ENCODE measurements at regions not wholly inside any gene's neighbourhood (a gene's known extent, or its start where the extent isn't known, plus 50 kb on each side); places are given as distances from the start of the nearest gene placed in this dataset.
A peak's percentile ranks its signal among the peaks of the same experiment; 100 is the strongest.

DNA sequence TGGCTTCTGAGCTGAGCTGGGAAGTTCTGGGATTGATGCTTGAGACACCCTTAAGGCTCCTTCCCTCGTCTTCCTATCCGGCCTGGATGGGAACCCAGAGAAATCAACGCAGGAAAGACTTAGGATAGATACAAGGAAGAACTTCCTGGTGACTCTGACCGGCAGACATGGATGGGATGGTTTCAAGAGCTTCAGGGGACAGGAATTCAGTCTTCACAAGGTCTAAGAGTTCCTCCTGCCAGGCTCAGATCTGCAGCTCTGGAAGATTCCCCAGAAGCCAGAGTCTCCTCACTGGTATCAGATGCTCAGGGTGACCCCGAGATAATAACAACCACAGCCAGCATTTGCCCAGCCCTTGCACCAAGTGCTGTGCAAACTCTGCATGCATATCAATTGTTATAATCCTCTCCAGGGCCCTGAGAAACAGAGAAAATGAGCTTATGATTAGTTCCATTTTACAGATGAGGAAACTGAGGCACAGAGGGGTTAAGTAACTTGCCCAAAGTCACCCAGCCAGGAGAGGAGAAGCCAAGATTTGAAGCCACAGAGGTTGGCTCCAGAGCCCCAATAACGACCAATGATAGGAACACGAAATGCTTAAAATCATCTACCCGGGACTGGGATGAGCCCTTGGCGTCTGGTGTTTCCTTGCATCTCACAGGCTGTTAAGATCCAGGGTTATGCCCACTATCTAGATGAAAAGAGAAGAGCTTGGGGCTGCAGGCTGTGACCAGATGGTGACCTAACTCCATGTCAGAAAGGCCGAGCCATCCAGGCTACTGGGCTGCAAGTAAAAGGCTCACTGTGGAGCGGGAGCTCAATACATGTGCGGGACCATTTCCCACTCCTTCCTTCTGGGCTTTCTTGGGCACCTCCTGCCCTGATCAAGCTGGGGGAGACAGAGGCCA lies 119.8 kb downstream of the C9orf50 start:
- TF ChIP-seq, protein P1, sequence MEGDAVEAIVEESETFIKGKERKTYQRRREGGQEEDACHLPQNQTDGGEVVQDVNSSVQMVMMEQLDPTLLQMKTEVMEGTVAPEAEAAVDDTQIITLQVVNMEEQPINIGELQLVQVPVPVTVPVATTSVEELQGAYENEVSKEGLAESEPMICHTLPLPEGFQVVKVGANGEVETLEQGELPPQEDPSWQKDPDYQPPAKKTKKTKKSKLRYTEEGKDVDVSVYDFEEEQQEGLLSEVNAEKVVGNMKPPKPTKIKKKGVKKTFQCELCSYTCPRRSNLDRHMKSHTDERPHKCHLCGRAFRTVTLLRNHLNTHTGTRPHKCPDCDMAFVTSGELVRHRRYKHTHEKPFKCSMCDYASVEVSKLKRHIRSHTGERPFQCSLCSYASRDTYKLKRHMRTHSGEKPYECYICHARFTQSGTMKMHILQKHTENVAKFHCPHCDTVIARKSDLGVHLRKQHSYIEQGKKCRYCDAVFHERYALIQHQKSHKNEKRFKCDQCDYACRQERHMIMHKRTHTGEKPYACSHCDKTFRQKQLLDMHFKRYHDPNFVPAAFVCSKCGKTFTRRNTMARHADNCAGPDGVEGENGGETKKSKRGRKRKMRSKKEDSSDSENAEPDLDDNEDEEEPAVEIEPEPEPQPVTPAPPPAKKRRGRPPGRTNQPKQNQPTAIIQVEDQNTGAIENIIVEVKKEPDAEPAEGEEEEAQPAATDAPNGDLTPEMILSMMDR (IDR thresholded peaks at IDR 0.05; ENCODE audit: control extremely low read depth, extremely low read depth, low read depth, missing control alignments), result no peak
- CTCF ChIA-PET, result interaction anchor here (1.7 kb wide), 1 partner anchor 11 kb away, joined by 3 read pairs; no protein-coding TSS in a partner anchor
- DNase-seq (ENCODE audit: extremely low spot score), result no peak
- POLR2A ChIA-PET, result interaction anchor here (1.1 kb wide), 1 partner anchor 323 kb away, joined by 4 read pairs; the partner anchor contains the start of gene IER5L

DNA sequence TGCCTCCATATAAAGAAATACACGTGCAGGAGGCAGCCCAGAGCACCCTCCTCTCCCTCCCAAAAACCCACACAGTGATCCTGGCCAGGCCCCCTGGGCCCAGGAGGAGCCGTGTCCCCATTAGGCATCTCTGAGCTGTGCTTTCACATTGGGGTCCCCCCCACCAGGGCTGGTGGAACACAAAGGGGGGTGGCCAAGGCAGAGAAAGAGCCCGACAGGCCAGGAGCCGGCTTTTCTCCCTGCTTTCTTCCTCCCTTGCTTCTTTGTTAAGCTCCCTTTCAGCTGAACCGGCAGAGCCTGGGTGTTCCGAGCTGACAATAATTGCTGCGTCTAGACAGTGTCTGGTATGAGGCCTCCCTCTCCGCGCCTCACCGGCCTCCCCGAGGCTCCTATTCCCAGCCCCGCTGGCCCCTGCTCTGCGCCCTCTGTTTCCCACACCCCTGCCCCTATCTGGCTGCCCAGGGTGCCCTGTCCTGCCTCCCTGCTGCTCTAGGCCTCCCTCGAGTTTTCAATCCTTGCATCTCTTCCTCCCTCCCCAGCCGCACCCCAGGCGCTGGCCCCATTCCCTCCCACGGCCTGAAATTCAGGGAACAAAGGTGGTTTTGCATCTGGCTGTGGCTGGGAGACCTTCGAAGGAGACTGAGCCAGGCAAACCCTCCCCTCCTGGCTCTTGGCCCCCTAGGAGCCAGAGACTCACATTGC lies 120.6 kb downstream of the C9orf50 start:
- ChIA-PET POLR2A (interaction anchor here (1.1 kb wide), 1 partner anchor 322 kb away, joined by 4 read pairs; the partner anchor contains the start of gene IER5L), CTCF (interaction anchor here (1.0 to 1.7 kb wide), 2 partner anchors 10 to 12 kb away, joined by 3 read pairs; no protein-coding TSS in a partner anchor)
- TF ChIP-seq, protein P1 (IDR thresholded peaks at IDR 0.05; ENCODE audit: control extremely low read depth, extremely low read depth, low read depth, missing control alignments), result no peak
- no peak for DNase-seq (ENCODE audit: extremely low spot score)

DNA sequence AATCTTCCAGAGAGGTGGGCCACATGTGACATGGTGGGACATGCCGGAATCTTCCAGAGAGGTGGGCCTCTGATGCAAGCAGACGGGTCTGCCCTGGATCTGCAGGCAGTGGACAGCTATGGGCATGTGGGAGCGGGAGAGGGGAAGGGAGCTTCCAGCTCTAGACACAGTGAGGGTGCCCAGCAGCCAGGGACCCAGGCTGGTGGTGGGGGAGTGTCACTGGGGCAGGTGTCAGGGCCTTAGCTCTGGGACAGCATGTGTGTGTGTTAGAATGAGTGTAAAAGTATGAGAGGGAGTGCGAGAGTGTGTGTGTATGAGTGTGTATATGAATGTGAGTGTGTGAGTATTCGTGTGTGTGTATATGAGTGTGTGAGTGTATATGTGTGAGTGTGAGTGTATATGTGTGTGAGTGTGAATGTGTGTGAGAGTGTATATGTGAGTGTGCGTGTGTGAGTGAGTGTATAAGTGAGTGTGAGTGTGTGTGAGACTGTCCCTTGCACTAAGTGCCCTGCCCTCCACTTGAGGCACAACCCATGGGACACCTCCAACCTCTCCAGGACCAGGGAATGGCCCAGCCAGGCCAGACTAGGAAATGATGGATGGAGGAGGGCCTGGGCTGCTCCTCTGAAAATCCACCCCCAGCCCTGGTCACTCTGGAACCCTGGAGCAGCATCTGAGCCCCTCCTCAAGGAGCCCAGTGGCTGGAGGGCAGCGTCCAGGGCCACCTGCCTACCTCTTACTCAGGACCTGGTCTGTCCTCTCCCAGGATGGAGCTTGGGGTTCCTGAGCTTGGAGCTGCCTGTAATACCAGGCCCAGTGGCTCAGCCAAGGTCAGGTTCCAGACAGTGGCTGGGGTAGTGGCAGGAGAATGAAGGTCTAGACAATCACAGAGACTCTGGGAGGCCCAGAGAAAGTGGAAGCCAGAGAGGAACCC lies 122.2 kb downstream of the C9orf50 start:
- CTCF ChIA-PET, result interaction anchor here (1.1 to 1.3 kb wide), 4 partner anchors 12 to 356 kb away, joined by 3 read pairs; partner anchors contain the start of gene C9orf50
- POLR2A ChIA-PET, result no interaction called here
- TF ChIP-seq, protein P1 (IDR thresholded peaks at IDR 0.05; ENCODE audit: control extremely low read depth, extremely low read depth, low read depth, missing control alignments), result no peak
- DNase-seq (ENCODE audit: extremely low spot score), result peak; percentile 19

DNA sequence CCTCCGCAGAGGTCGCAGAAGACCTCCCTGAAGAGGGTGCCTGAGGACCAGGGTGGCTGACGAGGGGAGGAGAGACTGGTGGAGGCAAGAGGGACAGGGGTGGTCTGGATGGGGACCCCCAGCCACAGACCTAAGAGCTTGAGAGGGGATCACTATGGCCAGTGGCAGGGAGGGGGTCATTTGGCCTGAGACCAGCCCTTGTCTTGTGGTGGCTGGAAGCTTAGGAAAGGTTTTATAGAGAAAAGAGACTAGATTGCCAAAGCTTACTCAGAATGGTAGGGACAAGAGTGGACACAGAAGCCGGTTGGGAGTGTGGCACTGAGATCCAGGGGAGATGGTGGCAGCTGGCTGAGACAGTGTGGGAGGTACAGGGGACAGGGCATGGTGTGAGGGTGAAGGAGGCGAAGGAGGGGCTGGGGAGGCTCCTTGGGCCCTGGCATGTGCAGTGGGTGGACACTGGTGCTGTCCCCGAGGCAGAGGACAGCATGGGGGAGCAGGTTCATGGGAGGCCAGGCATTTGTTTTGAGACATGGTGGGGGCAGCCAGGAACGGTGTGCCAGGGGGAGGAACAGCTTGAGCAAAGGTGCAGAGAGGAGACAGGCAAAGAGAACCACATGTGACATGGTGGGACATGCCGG lies 123.0 kb downstream of the C9orf50 start:
- DNase-seq (ENCODE audit: extremely low spot score), result peak; percentile 14
- TF ChIP-seq, protein P1 (IDR thresholded peaks at IDR 0.05; ENCODE audit: control extremely low read depth, extremely low read depth, low read depth, missing control alignments), result no peak
- POLR2A ChIA-PET, result no interaction called here
- CTCF ChIA-PET, result interaction anchor here (1.3 kb wide), 2 partner anchors 12 to 355 kb away, joined by 3 read pairs; no protein-coding TSS in a partner anchor

DNA sequence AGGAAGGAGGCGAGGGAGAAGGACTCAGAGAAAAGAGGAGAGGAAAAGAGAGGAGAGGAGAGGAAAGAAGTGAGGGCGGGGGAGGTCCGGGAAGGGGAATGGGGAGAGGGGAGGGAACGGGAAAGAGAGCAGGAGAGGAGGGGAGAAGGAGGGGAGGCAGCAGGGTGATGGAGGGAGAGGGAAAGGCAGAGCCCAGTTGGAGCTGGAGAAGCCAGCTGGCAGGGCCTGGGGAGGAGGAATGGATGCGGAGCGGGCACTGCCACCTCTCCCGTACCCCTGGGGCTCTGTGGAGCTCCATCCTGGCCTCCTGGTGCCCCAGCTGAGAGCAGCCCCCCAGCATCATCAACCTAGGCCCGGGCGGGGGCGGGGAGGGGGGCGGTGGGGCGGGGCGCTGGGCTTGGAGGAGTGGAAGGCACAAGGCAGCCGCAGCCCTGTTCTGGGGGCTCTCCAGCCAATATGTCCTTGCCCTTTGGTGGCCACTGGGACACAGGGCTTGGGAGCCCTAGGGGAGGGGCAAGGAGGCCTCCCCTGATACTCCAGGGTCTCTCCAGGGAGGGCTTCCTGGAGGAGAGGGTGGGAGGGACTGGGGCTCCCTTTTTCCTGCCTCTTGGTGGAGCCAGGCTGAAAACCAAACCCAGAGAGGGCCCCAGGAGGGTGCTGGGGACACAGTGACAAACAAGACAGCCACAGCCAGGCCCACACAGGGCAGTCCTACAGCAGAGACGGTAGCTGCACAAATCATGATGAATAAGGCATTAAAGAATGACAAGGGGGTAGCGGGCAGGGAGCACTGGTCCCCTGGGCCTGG lies 123.7 kb downstream of the C9orf50 start:
- POLR2A ChIA-PET, result no interaction called here
- DNase-seq (ENCODE audit: extremely low spot score), result no peak
- TF ChIP-seq, protein P1 (IDR thresholded peaks at IDR 0.05; ENCODE audit: control extremely low read depth, extremely low read depth, low read depth, missing control alignments), result no peak
- CTCF ChIA-PET, result interaction anchor here (1.3 to 1.5 kb wide), 4 partner anchors 114 to 366 kb away, joined by 3 to 4 read pairs (median 3); no protein-coding TSS in a partner anchor
